ENCODE measurements at regions not wholly inside any gene's neighbourhood (a gene's known extent, or its start where the extent isn't known, plus 50 kb on each side); places are given as distances from the start of the nearest gene placed in this dataset.

- TF ChIP-seq CTCF (optimal IDR thresholded peaks at IDR 0.05 in 1 of 3, IDR thresholded peaks at IDR 0.05 in 1 of 3, conservative IDR thresholded peaks at IDR 0.05 in 1 of 3; ENCODE audit: extremely low read depth in 1 of 3, insufficient read depth in 2 of 3, low read length in 3 of 3) (no peak), EZH2 (IDR thresholded peaks at IDR 0.05; ENCODE audit: low read length) (no peak)
- FAIRE-seq (no peak), DNase-seq (ENCODE audit: low read depth, low spot score) (no peak)
- dilution Hi-C loops (cut with MboI; ENCODE audit: extremely low pct_ligation_motif_present, low sequenced_read_pairs): no loop called here
- Histone ChIP-seq H2AFZ (ENCODE audit: control insufficient read depth, low read length) (no peak overlapping the region), H3K4me3 (ENCODE audit: control insufficient read depth in 2 of 3, extremely low read depth in 1 of 3, insufficient read depth in 2 of 3, low read depth in 1 of 3, low read length in 3 of 3) (no peak overlapping the region), H3K4me1 (ENCODE audit: control insufficient read depth, extremely low read depth, insufficient read depth, low read length) (no peaks in the 10 kb centered on the region), H3K9ac (ENCODE audit: control insufficient read depth, extremely low read depth, insufficient read depth, low read length) (no peak overlapping the region), H3K4me2 (ENCODE audit: control insufficient read depth, extremely low read depth, insufficient read depth, low read depth, low read length) (no peak overlapping the region), H3K9me1 (ENCODE audit: control insufficient read depth, extremely low read depth, insufficient read depth, low read length) (no peaks in the 10 kb centered on the region), H3K79me2 (ENCODE audit: control insufficient read depth, insufficient read depth, low read length) (no peaks in the 10 kb centered on the region), H3K36me3 (ENCODE audit: control insufficient read depth in 2 of 2, extremely low read depth in 1 of 2, insufficient read depth in 2 of 2, low read length in 2 of 2) (no peaks in the 10 kb centered on the region), H4K20me1 (ENCODE audit: control insufficient read depth, extremely low read depth, insufficient read depth, low read length) (no peaks in the 10 kb centered on the region), H3K9me3 (ENCODE audit: control insufficient read depth, low read depth, low read length) (no peaks in the 10 kb centered on the region), H3K27ac (ENCODE audit: control insufficient read depth, insufficient read depth, low read length) (no peak overlapping the region), H3K27me3 (ENCODE audit: control insufficient read depth, extremely low read depth, insufficient read depth, low read length) (no peaks in the 10 kb centered on the region)
Measured at GRCh38 chr6:153442096-153442495, 311.0 kb upstream of the RGS17 start.

GRCh38 chr6:153437193-153437592, 306.1 kb upstream of the RGS17 start:
- no peaks in the 10 kb centered on the region for H3K36me3 ChIP-seq (ENCODE audit: control insufficient read depth in 2 of 2, extremely low read depth in 1 of 2, insufficient read depth in 2 of 2, low read length in 2 of 2)
- H3K9me3 ChIP-seq (ENCODE audit: control insufficient read depth, low read depth, low read length): no peaks in the 10 kb centered on the region
- no peak overlapping the region for H2AFZ ChIP-seq (ENCODE audit: control insufficient read depth, low read length)
- H3K27ac ChIP-seq (ENCODE audit: control insufficient read depth, insufficient read depth, low read length): no peak overlapping the region
- no peak overlapping the region for H3K4me2 ChIP-seq (ENCODE audit: control insufficient read depth, extremely low read depth, insufficient read depth, low read depth, low read length)
- H3K27me3 ChIP-seq (ENCODE audit: control insufficient read depth, extremely low read depth, insufficient read depth, low read length): no peaks in the 10 kb centered on the region
- TF ChIP-seq CTCF (optimal IDR thresholded peaks at IDR 0.05 in 1 of 3, IDR thresholded peaks at IDR 0.05 in 1 of 3, conservative IDR thresholded peaks at IDR 0.05 in 1 of 3; ENCODE audit: extremely low read depth in 1 of 3, insufficient read depth in 2 of 3, low read length in 3 of 3): no peak
- no peak for TF ChIP-seq EZH2 (IDR thresholded peaks at IDR 0.05; ENCODE audit: low read length)
- DNase-seq (ENCODE audit: low read depth, low spot score) (no peak), FAIRE-seq (no peak)
- no peaks in the 10 kb centered on the region for H3K9me1 ChIP-seq (ENCODE audit: control insufficient read depth, extremely low read depth, insufficient read depth, low read length)
- H4K20me1 ChIP-seq (ENCODE audit: control insufficient read depth, extremely low read depth, insufficient read depth, low read length): no peaks in the 10 kb centered on the region
- dilution Hi-C loops (cut with MboI; ENCODE audit: extremely low pct_ligation_motif_present, low sequenced_read_pairs): no loop called here
- no peak overlapping the region for H3K9ac ChIP-seq (ENCODE audit: control insufficient read depth, extremely low read depth, insufficient read depth, low read length)
- H3K79me2 ChIP-seq (ENCODE audit: control insufficient read depth, insufficient read depth, low read length): no peaks in the 10 kb centered on the region
- H3K4me3 ChIP-seq (ENCODE audit: control insufficient read depth in 2 of 3, extremely low read depth in 1 of 3, insufficient read depth in 2 of 3, low read depth in 1 of 3, low read length in 3 of 3): no peak overlapping the region
- no peaks in the 10 kb centered on the region for H3K4me1 ChIP-seq (ENCODE audit: control insufficient read depth, extremely low read depth, insufficient read depth, low read length)

Data from keratinocyte (primary cell).